ENCODE measurements at regions not wholly inside any gene's neighbourhood (a gene's known extent, or its start where the extent isn't known, plus 50 kb on each side); places are given as distances from the start of the nearest gene placed in this dataset.
A peak's percentile ranks its signal among the peaks of the same experiment; 100 is the strongest.

DNA sequence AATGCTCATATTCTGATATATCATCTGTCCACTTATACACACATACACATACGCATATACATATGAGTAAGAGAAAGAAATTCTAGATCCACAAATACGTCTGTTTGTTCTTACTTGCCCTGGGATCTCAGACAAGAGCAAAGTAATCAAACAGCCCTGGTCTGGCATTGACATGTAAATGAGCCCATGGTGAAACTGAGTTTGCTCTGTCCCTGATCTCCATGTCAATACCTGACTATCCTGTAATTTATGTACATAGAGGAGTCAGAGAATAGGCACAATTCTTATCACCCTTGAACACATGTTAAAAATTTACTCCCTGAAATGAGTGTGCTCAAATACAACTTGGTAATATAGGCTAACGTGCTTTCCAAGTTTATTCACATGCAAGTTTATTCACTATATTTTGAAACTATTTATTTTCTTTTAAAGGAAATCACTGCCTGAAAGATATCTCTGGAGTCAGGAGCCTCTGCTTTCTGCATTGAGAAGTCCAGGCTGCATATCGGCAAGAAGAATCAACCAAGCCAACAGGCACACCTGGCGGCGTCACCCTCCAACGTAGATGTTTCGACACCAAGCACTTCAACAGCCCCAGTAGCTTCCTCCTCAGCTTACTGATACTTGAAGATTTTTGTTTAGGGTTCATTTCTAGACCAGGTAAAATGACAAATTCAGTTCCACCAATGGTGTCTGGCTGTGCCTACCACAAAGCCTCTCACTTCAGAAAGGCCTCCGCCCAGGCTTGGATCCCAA is 100.6 kb downstream of the CMPK2 start:
- DNase-seq: no peak

- DNase-seq: no peak
These were observed 96.4 kb downstream of the CMPK2 start for GRCh38 chr2:6769346-6769745.

GRCh38 chr2:6770006-6770405 is 95.7 kb downstream of the CMPK2 start:
- DNase-seq: no peak

DNA sequence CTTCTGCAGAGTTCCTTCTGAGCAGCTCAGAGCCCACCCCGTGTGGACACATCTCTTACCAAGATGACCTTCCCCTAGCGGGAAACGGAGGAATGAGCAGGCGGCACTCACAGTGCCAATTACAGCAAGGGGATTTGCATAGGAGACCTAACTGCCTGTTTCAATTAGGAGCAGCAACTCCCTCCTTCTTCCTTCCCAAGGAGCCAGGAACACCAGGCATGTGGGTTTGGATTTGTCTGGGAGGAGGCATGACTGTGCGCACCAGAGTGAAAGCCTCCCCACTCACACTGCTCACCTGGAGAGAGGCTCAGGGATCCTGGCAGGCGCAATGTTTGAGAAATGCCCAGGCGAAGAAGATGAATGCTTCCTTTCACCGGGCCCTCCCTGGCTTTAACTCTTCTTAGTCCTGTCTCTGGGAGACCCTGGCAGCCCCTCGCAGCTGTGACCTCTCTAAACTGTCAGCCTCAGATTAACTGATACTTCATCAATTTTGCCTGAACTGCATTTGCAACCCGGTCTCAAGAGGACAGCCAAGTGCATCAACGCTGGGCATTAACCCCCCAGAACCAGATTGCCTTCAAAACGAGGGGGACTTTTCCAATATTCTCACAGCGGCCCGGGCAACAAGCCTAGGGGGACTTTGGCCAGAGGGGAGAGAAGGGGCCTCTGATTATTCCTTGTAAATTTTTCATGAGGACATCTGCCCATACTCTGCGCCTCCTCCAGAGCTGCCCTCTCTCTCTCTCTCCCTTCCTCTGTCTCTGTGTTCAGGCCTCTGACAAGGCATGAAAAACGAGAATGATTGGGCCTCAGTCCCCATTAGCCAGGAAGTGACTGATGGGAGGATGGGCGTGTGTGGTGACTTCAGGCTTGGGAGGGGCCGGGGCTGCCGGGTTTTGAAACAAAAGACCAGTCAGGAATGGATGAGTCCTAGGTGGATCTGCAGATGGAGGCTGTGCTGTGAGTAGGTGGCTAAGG is 93.8 kb downstream of the CMPK2 start:
- DNase-seq: no peak

GRCh38 chr2:6773007-6773693 is 92.6 kb downstream of the CMPK2 start:
- peak; percentile 46 for DNase-seq

DNA sequence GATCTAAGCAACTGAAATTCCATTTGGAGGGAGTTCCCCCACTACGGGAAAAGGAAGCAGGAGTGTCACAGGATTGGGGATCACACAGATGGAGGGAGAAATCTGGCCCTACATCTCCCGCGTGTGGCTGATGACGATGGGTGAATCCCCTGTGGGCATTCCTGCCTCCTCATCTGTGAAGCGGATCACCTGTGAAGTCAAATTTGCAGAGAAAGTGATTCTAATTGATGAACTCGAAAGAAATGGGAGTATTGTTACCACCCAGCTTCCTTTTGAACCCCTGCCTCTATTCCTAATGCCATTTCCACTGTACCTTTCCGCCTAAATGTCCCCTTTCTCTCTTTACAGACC is 92.0 kb downstream of the CMPK2 start:
- no peak for DNase-seq

- DNase-seq: no peak
These were observed 89.6 kb downstream of the CMPK2 start for GRCh38 chr2:6776125-6776524.

- DNase-seq: no peak
These were observed 88.1 kb downstream of the CMPK2 start for GRCh38 chr2:6777626-6778025.

DNA sequence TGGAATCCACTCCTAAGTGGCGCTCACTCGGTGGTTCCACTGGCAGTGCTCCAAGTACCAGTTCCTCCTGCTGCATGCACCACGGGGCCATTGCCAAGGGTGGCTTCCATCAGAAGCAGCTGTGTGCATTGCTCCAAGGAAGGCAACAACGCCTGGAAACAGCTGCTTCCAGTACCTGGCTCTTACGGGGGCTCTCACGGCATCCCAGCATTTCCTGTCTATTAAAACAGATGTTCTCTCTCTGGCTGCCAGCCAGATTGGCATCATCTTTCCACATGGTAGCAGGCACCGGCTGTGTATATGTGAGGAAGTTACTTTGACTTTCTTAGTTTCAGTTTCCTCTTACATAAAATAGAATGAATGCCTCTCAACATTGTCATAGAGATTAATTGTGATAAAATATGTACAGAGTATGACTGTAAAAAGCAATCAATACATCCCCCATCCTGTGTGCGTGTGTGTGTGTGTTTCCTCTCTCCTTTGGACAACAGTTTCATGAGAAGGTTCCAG is 84.9 kb downstream of the CMPK2 start:
- DNase-seq: peak; percentile 1

DNA sequence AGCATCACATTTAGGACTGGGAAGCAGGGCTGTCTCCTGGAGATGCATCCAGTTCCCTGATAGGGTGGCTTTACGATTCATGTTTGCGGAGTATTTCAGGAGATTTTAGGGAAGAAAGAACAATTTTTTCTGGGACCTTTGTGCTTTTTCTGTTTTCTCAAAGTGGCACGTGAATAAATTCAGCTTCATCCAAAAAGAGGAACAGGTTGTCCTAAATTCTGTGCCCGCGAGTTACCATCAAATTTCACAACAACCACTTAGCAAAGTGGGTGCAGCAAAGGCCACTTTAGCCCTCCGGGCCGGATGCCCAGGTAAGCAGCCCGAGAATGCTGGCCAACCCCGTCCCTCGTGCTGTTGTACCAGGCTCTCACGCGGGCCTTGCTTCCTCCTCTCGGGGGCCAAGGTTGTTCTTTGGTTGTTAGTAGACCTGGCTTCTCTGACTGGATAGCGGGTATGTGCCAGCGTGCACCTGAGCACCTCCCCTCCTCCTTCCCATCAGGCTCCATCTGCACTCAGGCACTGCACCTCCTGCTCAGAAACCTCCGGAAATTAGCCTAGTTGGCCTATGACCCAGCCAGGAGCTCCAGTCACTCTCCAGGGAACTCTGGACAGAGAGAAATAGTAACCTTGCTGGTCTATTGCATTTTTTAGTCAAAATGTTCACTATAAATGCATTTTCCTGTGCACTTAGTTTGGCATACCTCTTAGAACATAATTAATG is 83.0 kb downstream of the CMPK2 start:
- no peak for DNase-seq

GRCh38 chr2:6783238-6783614 is 82.5 kb downstream of the CMPK2 start:
- no peak for DNase-seq

GRCh38 chr2:6784291-6784690 is 81.4 kb downstream of the CMPK2 start:
- no peak for DNase-seq

DNA sequence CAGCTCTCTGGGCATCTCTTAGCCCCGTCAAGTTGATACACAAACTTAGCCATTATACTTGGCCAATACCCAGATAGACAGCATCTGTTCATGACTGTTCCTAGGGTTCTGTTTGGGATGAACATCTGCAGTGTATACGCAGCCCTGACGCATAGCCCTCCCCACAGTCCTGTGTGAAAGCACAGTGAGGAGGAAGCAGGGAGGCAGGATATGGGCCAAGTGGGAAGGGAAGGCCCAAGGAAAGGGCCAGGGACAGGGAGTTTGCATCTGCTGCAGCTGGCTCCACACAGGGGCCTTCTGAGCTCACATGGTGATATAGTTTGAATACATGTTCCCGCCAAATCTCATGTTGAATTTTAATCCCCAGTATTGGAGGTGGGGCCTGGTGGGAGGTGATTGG is 80.2 kb downstream of the CMPK2 start:
- DNase-seq: no peak

GRCh38 chr2:6787376-6787775 is 78.3 kb downstream of the CMPK2 start:
- DNase-seq: no peak

- DNase-seq: no peak
These were observed 77.1 kb downstream of the CMPK2 start for GRCh38 chr2:6788614-6789013.

DNA sequence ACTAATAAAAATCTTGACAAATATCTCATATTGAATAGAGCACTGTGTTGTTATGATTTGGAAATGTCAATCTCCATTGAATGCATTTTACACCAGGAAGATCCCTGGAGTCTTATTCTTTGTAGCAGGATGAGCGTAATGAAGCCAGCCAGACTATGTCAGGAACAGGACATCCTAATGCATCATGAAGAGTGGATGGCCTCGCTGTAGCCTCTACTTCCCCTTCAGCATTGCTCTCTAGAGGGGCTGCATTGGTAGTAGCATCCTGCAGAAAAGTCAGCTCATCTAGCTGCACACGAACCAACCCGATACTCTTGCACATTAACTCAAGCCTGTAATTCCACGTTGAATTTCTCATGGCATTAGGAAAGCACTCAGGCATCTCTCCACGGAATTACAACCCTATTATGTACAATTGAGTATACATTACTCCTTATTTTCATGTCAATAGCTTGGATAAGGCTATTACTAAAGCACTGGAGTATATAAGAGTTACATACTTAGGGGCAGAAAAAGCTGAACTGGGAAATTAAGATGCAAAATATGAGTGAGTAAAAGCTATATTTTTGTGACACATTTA is 76.1 kb downstream of the CMPK2 start:
- DNase-seq: no peak

GRCh38 chr2:6791682-6792081 is 74.0 kb downstream of the CMPK2 start:
- no peak for DNase-seq

DNA sequence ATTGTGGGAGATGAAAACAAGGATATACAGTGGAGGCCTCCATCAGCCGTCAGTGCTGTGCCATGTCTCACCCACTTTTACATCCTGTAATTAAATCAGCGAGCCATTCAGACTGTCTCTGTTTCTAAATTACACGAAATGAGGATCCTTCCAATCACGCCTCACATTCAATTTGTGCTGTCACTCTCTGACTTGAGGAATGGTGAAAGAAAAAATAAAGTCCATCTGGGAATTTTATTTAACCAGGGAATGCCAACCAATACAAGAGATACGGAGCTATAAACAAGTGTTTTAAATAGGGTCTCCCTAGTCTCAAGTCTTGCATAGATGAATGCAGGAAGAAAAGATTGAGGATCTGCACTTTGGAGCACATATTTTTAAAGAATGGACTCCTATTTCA is 72.8 kb downstream of the CMPK2 start:
- DNase-seq: no peak

GRCh38 chr2:6793371-6793770 is 72.3 kb downstream of the CMPK2 start:
- DNase-seq: no peak

DNA sequence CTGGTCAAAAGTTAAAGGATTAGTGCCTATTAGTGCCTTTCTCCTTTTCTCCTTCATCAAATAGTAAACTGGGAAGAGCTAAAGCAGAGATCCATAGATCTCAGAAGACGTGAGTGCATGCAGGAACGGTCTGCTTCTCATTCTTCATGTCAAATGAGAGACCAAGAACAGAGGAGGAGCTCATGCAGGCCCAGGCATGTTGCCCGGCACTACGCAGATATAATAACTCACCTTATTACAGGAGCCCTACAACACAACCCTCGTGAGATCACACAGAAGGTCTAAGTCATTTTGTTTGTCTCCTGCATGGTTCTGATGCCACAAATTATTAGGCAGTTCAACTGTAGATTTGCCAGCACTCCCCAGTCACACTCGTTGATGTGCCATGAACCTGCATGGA is 71.8 kb downstream of the CMPK2 start:
- no peak for DNase-seq

- DNase-seq: no peak
These were observed 71.3 kb downstream of the CMPK2 start for GRCh38 chr2:6794448-6794847.

Data from CD4-positive, alpha-beta T cell treated with Interleukin-21 for 1 hour (primary cell).